Ishikawa (cell line): ENCODE measurements at regions not wholly inside any gene's neighbourhood (a gene's known extent, or its start where the extent isn't known, plus 50 kb on each side); places are given as distances from the start of the nearest gene placed in this dataset.

Experiments used
- EP300 ChIP-seq: IDR thresholded peaks from 2 replicates; pipeline ENCODE4 v1.6.1; 2012; ENCODE audit warnings: borderline replicate concordance
- FOXM1 ChIP-seq: IDR thresholded peaks from 2 replicates; pipeline ENCODE4 v1.6.1; 2012; ENCODE audit warnings: low read depth, borderline replicate concordance
- RAD21 ChIP-seq: IDR thresholded peaks from 2 replicates; pipeline ENCODE4 v1.6.1; 2012; ENCODE audit warnings: low read depth
- TAF1 ChIP-seq: IDR thresholded peaks from 2 replicates; pipeline ENCODE4 v1.6.1; 2012; ENCODE audit warnings: low read depth, mild to moderate bottlenecking
- TCF12 ChIP-seq: IDR thresholded peaks from 2 replicates; pipeline ENCODE4 v1.6.1; 2012; ENCODE audit warnings: low read depth
- YY1 ChIP-seq: IDR thresholded peaks from 2 replicates; pipeline ENCODE4 v1.6.1; 2012; ENCODE audit warnings: low read depth
- ZBTB7A ChIP-seq: IDR thresholded peaks from 2 replicates; pipeline ENCODE4 v1.6.1; 2012; ENCODE audit warnings: low read depth
- TF ChIP-seq, protein P1 (sequence below): IDR thresholded peaks from 2 replicates; pipeline ENCODE4 v1.6.1; 2012
- TF ChIP-seq, protein P2 (sequence below): IDR thresholded peaks from 2 replicates; pipeline ENCODE4 v1.6.1; 2012; ENCODE audit warnings: low read depth, mild to moderate bottlenecking

DNA sequence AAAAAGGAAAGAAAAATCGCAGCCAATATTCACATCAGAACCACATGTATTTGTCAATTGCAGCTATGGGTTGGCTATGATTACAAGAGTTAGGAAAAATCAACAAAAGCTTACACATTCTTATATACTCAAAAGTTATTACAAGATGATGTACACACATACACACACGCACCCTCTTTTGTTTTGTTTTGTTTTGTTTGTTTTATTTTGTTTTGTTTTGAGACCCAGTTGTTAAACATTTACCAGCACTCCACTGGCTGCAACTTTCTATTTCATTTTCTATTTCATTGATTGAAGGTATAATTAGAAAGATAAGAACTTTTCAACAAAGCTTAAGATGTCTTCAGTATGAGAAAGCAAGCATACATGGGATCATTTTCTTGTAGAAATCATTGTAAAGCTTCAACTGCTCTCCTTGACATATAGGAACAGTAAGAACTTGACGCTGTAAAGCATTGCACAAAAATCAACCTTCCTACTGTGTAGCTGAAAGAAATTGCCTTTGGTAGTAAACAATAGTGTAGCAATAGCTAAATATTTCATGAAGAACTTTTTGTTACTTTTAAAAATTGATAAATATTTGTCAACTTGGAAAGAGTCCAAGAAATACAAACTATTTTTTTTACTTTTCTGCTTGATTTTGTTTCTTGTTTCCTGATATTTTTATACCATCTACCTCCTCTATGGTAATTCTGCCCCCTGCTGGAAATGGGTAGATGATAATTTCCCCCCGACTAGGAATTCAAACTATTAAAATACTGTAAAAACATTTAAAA lies 205.9 kb downstream of the MBL2 start:
- TF ChIP-seq RAD21 (peak; percentile 60), EP300 (no peak), TAF1 (no peak), ZBTB7A (no peak), FOXM1 (no peak), TCF12 (no peak), YY1 (no peak)
- TF ChIP-seq, protein P1, sequence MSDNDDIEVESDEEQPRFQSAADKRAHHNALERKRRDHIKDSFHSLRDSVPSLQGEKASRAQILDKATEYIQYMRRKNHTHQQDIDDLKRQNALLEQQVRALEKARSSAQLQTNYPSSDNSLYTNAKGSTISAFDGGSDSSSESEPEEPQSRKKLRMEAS = no peak
- TF ChIP-seq, protein P2, sequence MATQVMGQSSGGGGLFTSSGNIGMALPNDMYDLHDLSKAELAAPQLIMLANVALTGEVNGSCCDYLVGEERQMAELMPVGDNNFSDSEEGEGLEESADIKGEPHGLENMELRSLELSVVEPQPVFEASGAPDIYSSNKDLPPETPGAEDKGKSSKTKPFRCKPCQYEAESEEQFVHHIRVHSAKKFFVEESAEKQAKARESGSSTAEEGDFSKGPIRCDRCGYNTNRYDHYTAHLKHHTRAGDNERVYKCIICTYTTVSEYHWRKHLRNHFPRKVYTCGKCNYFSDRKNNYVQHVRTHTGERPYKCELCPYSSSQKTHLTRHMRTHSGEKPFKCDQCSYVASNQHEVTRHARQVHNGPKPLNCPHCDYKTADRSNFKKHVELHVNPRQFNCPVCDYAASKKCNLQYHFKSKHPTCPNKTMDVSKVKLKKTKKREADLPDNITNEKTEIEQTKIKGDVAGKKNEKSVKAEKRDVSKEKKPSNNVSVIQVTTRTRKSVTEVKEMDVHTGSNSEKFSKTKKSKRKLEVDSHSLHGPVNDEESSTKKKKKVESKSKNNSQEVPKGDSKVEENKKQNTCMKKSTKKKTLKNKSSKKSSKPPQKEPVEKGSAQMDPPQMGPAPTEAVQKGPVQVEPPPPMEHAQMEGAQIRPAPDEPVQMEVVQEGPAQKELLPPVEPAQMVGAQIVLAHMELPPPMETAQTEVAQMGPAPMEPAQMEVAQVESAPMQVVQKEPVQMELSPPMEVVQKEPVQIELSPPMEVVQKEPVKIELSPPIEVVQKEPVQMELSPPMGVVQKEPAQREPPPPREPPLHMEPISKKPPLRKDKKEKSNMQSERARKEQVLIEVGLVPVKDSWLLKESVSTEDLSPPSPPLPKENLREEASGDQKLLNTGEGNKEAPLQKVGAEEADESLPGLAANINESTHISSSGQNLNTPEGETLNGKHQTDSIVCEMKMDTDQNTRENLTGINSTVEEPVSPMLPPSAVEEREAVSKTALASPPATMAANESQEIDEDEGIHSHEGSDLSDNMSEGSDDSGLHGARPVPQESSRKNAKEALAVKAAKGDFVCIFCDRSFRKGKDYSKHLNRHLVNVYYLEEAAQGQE = no peak
